ENCODE measurements at regions not wholly inside any gene's neighbourhood (a gene's known extent, or its start where the extent isn't known, plus 50 kb on each side); places are given as distances from the start of the nearest gene placed in this dataset.
"Not testable (repeated sequence)": the region's sequence is repeated elsewhere in the genome, so short reads cannot be mapped to it uniquely, and the experiment has no call there.

- intact Hi-C loops (cut with micrococcal nuclease) = loop anchor here (5.0 kb wide), 4 partner anchors 37 to 967 kb away; partner anchors contain the start of genes BCOR and MID1IP1
Measured at GRCh38 chrX:39769748-39770147, 328.0 kb downstream of the BCOR start.

- intact Hi-C loops (cut with micrococcal nuclease) = loop anchor here (5.0 kb wide), 4 partner anchors 39 to 969 kb away; partner anchors contain the start of genes BCOR and MID1IP1
Measured at GRCh38 chrX:39771089-39771488, 326.7 kb downstream of the BCOR start.

GRCh38 chrX:39772057-39772832, 325.5 kb downstream of the BCOR start:
- intact Hi-C loops (cut with micrococcal nuclease) = loop anchor here (5.0 kb wide), 4 partner anchors 40 to 970 kb away; partner anchors contain the start of genes BCOR and MID1IP1

GRCh38 chrX:39773150-39773549, 324.6 kb downstream of the BCOR start:
- intact Hi-C loops (cut with micrococcal nuclease) = loop anchor here (5.0 kb wide), 4 partner anchors 41 to 971 kb away; partner anchors contain the start of genes BCOR and MID1IP1

- intact Hi-C loops (cut with micrococcal nuclease) = loop anchor here (1.0 to 5.0 kb wide), 6 partner anchors 8 to 972 kb away; partner anchors contain the start of genes BCOR and MID1IP1
Measured at GRCh38 chrX:39773923-39774773, 323.6 kb downstream of the BCOR start.

GRCh38 chrX:39774774-39775328, 322.9 kb downstream of the BCOR start:
- intact Hi-C loops (cut with micrococcal nuclease) = loop anchor here (1.0 to 5.0 kb wide), 6 partner anchors 9 to 973 kb away; partner anchors contain the start of genes BCOR and MID1IP1

GRCh38 chrX:39777623-39778025, 320.1 kb downstream of the BCOR start:
- intact Hi-C loops (cut with micrococcal nuclease) = no loop called here

GRCh38 chrX:39779952-39780783, 317.6 kb downstream of the BCOR start:
- intact Hi-C loops (cut with micrococcal nuclease) = no loop called here

- intact Hi-C loops (cut with micrococcal nuclease) = no loop called here
Measured at GRCh38 chrX:39782276-39782675, 315.5 kb downstream of the BCOR start.

- intact Hi-C loops (cut with micrococcal nuclease) = no loop called here
Measured at GRCh38 chrX:39787999-39788398, 309.8 kb downstream of the BCOR start.

- intact Hi-C loops (cut with micrococcal nuclease) = no loop called here
Measured at GRCh38 chrX:39788521-39788920, 309.2 kb downstream of the BCOR start.

GRCh38 chrX:39791691-39792090, 306.1 kb downstream of the BCOR start:
- intact Hi-C loops (cut with micrococcal nuclease) = no loop called here

GRCh38 chrX:39795605-39796004, 302.2 kb downstream of the BCOR start:
- intact Hi-C loops (cut with micrococcal nuclease) = no loop called here

GRCh38 chrX:39796856-39797255, 300.9 kb downstream of the BCOR start:
- intact Hi-C loops (cut with micrococcal nuclease) = no loop called here

- intact Hi-C loops (cut with micrococcal nuclease) = not testable (repeated sequence)
Measured at GRCh38 chrX:39798488-39798887, 299.3 kb downstream of the BCOR start.

- intact Hi-C loops (cut with micrococcal nuclease) = no loop called here
Measured at GRCh38 chrX:39802354-39802753, 295.4 kb downstream of the BCOR start.

- intact Hi-C loops (cut with micrococcal nuclease) = no loop called here
Measured at GRCh38 chrX:39802908-39803307, 294.9 kb downstream of the BCOR start.

- intact Hi-C loops (cut with micrococcal nuclease) = no loop called here
Measured at GRCh38 chrX:39805022-39805421, 292.7 kb downstream of the BCOR start.

GRCh38 chrX:39805825-39806224, 291.9 kb downstream of the BCOR start:
- intact Hi-C loops (cut with micrococcal nuclease) = no loop called here

GRCh38 chrX:39808471-39808917, 289.3 kb downstream of the BCOR start:
- intact Hi-C loops (cut with micrococcal nuclease) = no loop called here

- intact Hi-C loops (cut with micrococcal nuclease) = no loop called here
Measured at GRCh38 chrX:39809331-39809730, 288.4 kb downstream of the BCOR start.
